GM23338 (cell line): ENCODE measurements at regions not wholly inside any gene's neighbourhood (a gene's known extent, or its start where the extent isn't known, plus 50 kb on each side); places are given as distances from the start of the nearest gene placed in this dataset.

ENCODE experiments used
- ATAC-seq: fragments of 200-7000 bp; cut with Tn5 transposase; 3 replicates; pipeline ENCODE4 v1.9.1; 2020
- DNase-seq: peaks from one replicate; pipeline ENCODE4 v3.0.0-alpha.2; 2015; ENCODE audit warnings: low spot score
- H2AFZ ChIP-seq: fragments of 200-600 bp; sonication (generic); 2 replicates; pipeline ENCODE4 v1.8.0; 2016; ENCODE audit warnings: antibody characterized with exemption, mild to moderate bottlenecking, moderate library complexity
- H3F3A ChIP-seq: fragments of 200-600 bp; sonication (generic); replicated peaks from 2 replicates; pipeline ENCODE4 v1.8.0; 2017; ENCODE audit warnings: antibody characterized with exemption, mixed run types, low read depth
- H3K27ac ChIP-seq: fragments of 200-600 bp; sonication (generic); 2 replicates; pipeline ENCODE4 v1.6.1; 2016; ENCODE audit warnings: low read depth
- H3K27me3 ChIP-seq: fragments of 200-600 bp; sonication (generic); 2 replicates; pipeline ENCODE4 v1.8.0; 2016; ENCODE audit warnings: mild to moderate bottlenecking, mixed run types, moderate library complexity; ENCODE audit not compliant: insufficient read depth
- H3K36me3 ChIP-seq: fragments of 200-600 bp; sonication (generic); 2 replicates; pipeline ENCODE4 v1.8.0; 2016; ENCODE audit warnings: mild to moderate bottlenecking; ENCODE audit not compliant: insufficient read depth
- H3K4me1 ChIP-seq: fragments of 200-600 bp; sonication (generic); 2 replicates; pipeline ENCODE4 v1.8.0; 2016; ENCODE audit warnings: mild to moderate bottlenecking, moderate library complexity; ENCODE audit not compliant: insufficient read depth
- H3K4me2 ChIP-seq: fragments of 200-600 bp; sonication (generic); 2 replicates; pipeline ENCODE4 v1.7.1; 2017; ENCODE audit warnings: mixed run types
- H3K4me3 ChIP-seq: fragments of 200-600 bp; sonication (generic); 2 replicates; pipeline ENCODE4 v1.6.1; 2016; ENCODE audit warnings: mixed run types
- H3K79me2 ChIP-seq: fragments of 200-600 bp; sonication (generic); replicated peaks from 2 replicates; pipeline ENCODE4 v1.8.0; 2017; ENCODE audit warnings: mild to moderate bottlenecking; ENCODE audit not compliant: insufficient read depth
- H3K9me2 ChIP-seq: fragments of 200-600 bp; sonication (generic); 2 replicates; pipeline ENCODE4 v1.8.0; 2017; ENCODE audit not compliant: insufficient read depth
- H4K20me1 ChIP-seq: fragments of 200-600 bp; sonication (generic); replicated peaks from 2 replicates; pipeline ENCODE4 v1.8.0; 2017; ENCODE audit warnings: mild to moderate bottlenecking; ENCODE audit not compliant: insufficient read depth
- H3K27ac Mint-ChIP-seq: 2 replicates; pipeline ENCODE4 v1.8.0; 2020; ENCODE audit warnings: inconsistent platforms, mild to moderate bottlenecking, moderate library complexity, mixed read lengths
- H3K27me3 Mint-ChIP-seq: 3 replicates; pipeline ENCODE4 v1.8.0; 2022; ENCODE audit warnings: low read depth, mild to moderate bottlenecking, moderate library complexity, mixed read lengths, inconsistent platforms; ENCODE audit not compliant: insufficient read depth, poor library complexity
- H3K36me3 Mint-ChIP-seq: 3 replicates; pipeline ENCODE4 v1.8.0; 2021; ENCODE audit warnings: low read depth, mild to moderate bottlenecking, inconsistent platforms, moderate library complexity, mixed read lengths
- H3K4me1 Mint-ChIP-seq: 3 replicates; pipeline ENCODE4 v1.8.0; 2020; ENCODE audit warnings: mild to moderate bottlenecking, inconsistent platforms, mixed read lengths
- H3K4me3 Mint-ChIP-seq: 3 replicates; pipeline ENCODE4 v1.8.0; 2021; ENCODE audit warnings: moderate library complexity, mild to moderate bottlenecking, inconsistent platforms, mixed read lengths
- H3K9me3 Mint-ChIP-seq: 3 replicates; pipeline ENCODE4 v1.8.0; 2020; ENCODE audit warnings: moderate library complexity, mild to moderate bottlenecking, inconsistent platforms, mixed read lengths
- CREB1 ChIP-seq: fragments of 250-450 bp; sonication (Bioruptor Pico); IDR thresholded peaks from 2 replicates; pipeline ENCODE4 v1.5.0; 2020; ENCODE audit warnings: low read depth, mild to moderate bottlenecking, moderate library complexity
- EZH2 ChIP-seq: fragments of 200-600 bp; sonication (generic); IDR thresholded peaks from one replicate; pipeline ENCODE4 v1.8.0; 2017; ENCODE audit warnings: antibody characterized with exemption, mild to moderate bottlenecking, low read depth; ENCODE audit not compliant: unreplicated experiment
- EZH2phosphoT487 ChIP-seq: fragments of 200-600 bp; sonication (generic); IDR thresholded peaks from one replicate; pipeline ENCODE4 v1.8.1; 2018; ENCODE audit warnings: antibody characterized with exemption; ENCODE audit not compliant: unreplicated experiment
- JUNB ChIP-seq: IDR thresholded peaks from one replicate; pipeline ENCODE4 v1.6.1; 2016; ENCODE audit warnings: antibody characterized with exemption; ENCODE audit not compliant: unreplicated experiment
- NANOG ChIP-seq: IDR thresholded peaks from 2 replicates; pipeline ENCODE4 v1.6.1; 2016; ENCODE audit warnings: antibody characterized with exemption, borderline replicate concordance
- POLR2AphosphoS5 ChIP-seq: IDR thresholded peaks from 2 replicates; pipeline ENCODE4 v1.6.1; 2016; ENCODE audit warnings: antibody characterized with exemption, low read depth
- STAT1 ChIP-seq: IDR thresholded peaks from one replicate; pipeline ENCODE4 v1.6.1; 2016; ENCODE audit warnings: antibody characterized with exemption; ENCODE audit not compliant: unreplicated experiment
- ZNF114 ChIP-seq: fragments of 250-450 bp; sonication (Bioruptor Pico); IDR thresholded peaks from 2 replicates; pipeline ENCODE4 v1.5.0; 2020; ENCODE audit warnings: mild to moderate bottlenecking, moderate library complexity
- ZNF331 ChIP-seq: fragments of 250-450 bp; sonication (Bioruptor Pico); IDR thresholded peaks from 2 replicates; pipeline ENCODE4 v1.5.0; 2020; ENCODE audit warnings: low read depth, mild to moderate bottlenecking, moderate library complexity
- TF ChIP-seq, protein P1 (sequence below), 2 experiments: fragments of 200-600 bp in 1 of 2; sonication (generic) in 1 of 2; conservative IDR thresholded peaks; 2 replicates each; pipeline versions ENCODE4 v1.5.1 to v1.6.1; 2016 to 2017; ENCODE audit warnings: antibody characterized with exemption in 2 of 2, low read depth in 2 of 2, mild to moderate bottlenecking in 2 of 2, moderate library complexity in 1 of 2
- TF ChIP-seq, protein P2 (sequence below): IDR thresholded peaks from 2 replicates; pipeline ENCODE4 v1.6.1; 2016; ENCODE audit warnings: antibody characterized with exemption
- TF ChIP-seq, protein P3 (sequence below): fragments of 250-450 bp; sonication (Bioruptor Pico); IDR thresholded peaks from 2 replicates; pipeline ENCODE4 v1.5.0; 2020; ENCODE audit warnings: mild to moderate bottlenecking, moderate library complexity
- TF ChIP-seq, protein P4 (sequence below): IDR thresholded peaks from one replicate; pipeline ENCODE4 v1.6.1; 2018; ENCODE audit warnings: antibody characterized with exemption; ENCODE audit not compliant: unreplicated experiment

DNA sequence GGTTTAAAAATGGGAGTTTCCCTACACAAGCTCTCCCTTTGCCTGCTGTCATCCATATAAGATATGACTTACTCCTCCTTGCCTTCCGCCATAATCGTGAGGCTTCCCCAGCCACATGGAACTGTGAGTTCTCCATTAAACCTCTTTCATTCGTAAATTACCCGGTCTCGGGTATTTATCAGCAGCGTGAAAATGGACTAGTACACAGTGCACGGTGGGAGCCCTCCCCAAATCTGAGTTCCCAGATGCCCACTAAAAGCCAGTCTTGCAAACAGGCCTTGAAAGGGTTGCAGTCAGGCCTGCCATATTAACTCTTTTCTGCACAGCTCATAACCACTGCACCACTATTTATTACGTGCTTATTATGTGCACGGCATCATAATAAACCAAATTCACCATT lies 400.9 kb downstream of the PRDM2 start:
- Histone ChIP-seq H3K9me2 (peaks cover 7% of the 10 kb centered on the region; the same call in 1 of the 2 replicates), H2AFZ (no peak overlapping the region), H4K20me1 (no peaks in the 10 kb centered on the region), H3K4me3 (no peak overlapping the region), H3K4me1 (peaks cover 8% of the 10 kb centered on the region; the same call in 1 of the 2 replicates), H3K27ac (no peak overlapping the region), H3F3A (no peaks in the 10 kb centered on the region), H3K36me3 (no peaks in the 10 kb centered on the region), H3K79me2 (no peaks in the 10 kb centered on the region), H3K4me2 (no peak overlapping the region), H3K27me3 (no peaks in the 10 kb centered on the region)
- TF ChIP-seq, protein P1, sequence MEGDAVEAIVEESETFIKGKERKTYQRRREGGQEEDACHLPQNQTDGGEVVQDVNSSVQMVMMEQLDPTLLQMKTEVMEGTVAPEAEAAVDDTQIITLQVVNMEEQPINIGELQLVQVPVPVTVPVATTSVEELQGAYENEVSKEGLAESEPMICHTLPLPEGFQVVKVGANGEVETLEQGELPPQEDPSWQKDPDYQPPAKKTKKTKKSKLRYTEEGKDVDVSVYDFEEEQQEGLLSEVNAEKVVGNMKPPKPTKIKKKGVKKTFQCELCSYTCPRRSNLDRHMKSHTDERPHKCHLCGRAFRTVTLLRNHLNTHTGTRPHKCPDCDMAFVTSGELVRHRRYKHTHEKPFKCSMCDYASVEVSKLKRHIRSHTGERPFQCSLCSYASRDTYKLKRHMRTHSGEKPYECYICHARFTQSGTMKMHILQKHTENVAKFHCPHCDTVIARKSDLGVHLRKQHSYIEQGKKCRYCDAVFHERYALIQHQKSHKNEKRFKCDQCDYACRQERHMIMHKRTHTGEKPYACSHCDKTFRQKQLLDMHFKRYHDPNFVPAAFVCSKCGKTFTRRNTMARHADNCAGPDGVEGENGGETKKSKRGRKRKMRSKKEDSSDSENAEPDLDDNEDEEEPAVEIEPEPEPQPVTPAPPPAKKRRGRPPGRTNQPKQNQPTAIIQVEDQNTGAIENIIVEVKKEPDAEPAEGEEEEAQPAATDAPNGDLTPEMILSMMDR (conservative IDR thresholded peaks at IDR 0.05; ENCODE audit: low read depth in 2 of 2) = no peak
- TF ChIP-seq POLR2AphosphoS5 (no peak), CREB1 (CRISPR knock-in tag) (no peak), ZNF331 (CRISPR knock-in tag) (no peak), STAT1 (no peak), ZNF114 (CRISPR knock-in tag) (no peak), EZH2 (no peak), JUNB (no peak), EZH2phosphoT487 (no peak), NANOG (no peak)
- TF ChIP-seq, protein P2, sequence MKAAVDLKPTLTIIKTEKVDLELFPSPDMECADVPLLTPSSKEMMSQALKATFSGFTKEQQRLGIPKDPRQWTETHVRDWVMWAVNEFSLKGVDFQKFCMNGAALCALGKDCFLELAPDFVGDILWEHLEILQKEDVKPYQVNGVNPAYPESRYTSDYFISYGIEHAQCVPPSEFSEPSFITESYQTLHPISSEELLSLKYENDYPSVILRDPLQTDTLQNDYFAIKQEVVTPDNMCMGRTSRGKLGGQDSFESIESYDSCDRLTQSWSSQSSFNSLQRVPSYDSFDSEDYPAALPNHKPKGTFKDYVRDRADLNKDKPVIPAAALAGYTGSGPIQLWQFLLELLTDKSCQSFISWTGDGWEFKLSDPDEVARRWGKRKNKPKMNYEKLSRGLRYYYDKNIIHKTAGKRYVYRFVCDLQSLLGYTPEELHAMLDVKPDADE = no peak
- TF ChIP-seq, protein P3, sequence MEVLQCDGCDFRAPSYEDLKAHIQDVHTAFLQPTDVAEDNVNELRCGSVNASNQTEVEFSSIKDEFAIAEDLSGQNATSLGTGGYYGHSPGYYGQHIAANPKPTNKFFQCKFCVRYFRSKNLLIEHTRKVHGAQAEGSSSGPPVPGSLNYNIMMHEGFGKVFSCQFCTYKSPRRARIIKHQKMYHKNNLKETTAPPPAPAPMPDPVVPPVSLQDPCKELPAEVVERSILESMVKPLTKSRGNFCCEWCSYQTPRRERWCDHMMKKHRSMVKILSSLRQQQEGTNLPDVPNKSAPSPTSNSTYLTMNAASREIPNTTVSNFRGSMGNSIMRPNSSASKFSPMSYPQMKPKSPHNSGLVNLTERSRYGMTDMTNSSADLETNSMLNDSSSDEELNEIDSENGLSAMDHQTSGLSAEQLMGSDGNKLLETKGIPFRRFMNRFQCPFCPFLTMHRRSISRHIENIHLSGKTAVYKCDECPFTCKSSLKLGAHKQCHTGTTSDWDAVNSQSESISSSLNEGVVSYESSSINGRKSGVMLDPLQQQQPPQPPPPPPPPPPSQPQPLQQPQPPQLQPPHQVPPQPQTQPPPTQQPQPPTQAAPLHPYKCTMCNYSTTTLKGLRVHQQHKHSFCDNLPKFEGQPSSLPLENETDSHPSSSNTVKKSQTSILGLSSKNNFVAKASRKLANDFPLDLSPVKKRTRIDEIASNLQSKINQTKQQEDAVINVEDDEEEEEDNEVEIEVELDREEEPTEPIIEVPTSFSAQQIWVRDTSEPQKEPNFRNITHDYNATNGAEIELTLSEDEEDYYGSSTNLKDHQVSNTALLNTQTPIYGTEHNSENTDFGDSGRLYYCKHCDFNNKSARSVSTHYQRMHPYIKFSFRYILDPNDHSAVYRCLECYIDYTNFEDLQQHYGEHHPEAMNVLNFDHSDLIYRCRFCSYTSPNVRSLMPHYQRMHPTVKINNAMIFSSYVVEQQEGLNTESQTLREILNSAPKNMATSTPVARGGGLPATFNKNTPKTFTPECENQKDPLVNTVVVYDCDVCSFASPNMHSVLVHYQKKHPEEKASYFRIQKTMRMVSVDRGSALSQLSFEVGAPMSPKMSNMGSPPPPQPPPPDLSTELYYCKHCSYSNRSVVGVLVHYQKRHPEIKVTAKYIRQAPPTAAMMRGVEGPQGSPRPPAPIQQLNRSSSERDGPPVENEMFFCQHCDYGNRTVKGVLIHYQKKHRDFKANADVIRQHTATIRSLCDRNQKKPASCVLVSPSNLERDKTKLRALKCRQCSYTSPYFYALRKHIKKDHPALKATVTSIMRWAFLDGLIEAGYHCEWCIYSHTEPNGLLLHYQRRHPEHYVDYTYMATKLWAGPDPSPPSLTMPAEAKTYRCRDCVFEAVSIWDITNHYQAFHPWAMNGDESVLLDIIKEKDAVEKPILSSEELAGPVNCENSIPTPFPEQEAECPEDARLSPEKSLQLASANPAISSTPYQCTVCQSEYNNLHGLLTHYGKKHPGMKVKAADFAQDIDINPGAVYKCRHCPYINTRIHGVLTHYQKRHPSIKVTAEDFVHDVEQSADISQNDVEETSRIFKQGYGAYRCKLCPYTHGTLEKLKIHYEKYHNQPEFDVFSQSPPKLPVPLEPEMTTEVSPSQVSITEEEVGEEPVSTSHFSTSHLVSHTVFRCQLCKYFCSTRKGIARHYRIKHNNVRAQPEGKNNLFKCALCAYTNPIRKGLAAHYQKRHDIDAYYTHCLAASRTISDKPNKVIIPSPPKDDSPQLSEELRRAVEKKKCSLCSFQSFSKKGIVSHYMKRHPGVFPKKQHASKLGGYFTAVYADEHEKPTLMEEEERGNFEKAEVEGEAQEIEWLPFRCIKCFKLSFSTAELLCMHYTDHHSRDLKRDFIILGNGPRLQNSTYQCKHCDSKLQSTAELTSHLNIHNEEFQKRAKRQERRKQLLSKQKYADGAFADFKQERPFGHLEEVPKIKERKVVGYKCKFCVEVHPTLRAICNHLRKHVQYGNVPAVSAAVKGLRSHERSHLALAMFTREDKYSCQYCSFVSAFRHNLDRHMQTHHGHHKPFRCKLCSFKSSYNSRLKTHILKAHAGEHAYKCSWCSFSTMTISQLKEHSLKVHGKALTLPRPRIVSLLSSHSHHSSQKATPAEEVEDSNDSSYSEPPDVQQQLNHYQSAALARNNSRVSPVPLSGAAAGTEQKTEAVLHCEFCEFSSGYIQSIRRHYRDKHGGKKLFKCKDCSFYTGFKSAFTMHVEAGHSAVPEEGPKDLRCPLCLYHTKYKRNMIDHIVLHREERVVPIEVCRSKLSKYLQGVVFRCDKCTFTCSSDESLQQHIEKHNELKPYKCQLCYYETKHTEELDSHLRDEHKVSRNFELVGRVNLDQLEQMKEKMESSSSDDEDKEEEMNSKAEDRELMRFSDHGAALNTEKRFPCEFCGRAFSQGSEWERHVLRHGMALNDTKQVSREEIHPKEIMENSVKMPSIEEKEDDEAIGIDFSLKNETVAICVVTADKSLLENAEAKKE (CRISPR knock-in tag) = no peak
- TF ChIP-seq, protein P4, sequence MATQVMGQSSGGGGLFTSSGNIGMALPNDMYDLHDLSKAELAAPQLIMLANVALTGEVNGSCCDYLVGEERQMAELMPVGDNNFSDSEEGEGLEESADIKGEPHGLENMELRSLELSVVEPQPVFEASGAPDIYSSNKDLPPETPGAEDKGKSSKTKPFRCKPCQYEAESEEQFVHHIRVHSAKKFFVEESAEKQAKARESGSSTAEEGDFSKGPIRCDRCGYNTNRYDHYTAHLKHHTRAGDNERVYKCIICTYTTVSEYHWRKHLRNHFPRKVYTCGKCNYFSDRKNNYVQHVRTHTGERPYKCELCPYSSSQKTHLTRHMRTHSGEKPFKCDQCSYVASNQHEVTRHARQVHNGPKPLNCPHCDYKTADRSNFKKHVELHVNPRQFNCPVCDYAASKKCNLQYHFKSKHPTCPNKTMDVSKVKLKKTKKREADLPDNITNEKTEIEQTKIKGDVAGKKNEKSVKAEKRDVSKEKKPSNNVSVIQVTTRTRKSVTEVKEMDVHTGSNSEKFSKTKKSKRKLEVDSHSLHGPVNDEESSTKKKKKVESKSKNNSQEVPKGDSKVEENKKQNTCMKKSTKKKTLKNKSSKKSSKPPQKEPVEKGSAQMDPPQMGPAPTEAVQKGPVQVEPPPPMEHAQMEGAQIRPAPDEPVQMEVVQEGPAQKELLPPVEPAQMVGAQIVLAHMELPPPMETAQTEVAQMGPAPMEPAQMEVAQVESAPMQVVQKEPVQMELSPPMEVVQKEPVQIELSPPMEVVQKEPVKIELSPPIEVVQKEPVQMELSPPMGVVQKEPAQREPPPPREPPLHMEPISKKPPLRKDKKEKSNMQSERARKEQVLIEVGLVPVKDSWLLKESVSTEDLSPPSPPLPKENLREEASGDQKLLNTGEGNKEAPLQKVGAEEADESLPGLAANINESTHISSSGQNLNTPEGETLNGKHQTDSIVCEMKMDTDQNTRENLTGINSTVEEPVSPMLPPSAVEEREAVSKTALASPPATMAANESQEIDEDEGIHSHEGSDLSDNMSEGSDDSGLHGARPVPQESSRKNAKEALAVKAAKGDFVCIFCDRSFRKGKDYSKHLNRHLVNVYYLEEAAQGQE = no peak
- peaks cover 3% of the 10 kb centered on the region for H3K27me3 Mint-ChIP-seq
- peaks cover 19% of the 10 kb centered on the region for H3K4me1 Mint-ChIP-seq
- no peak for ATAC-seq
- no peak overlapping the region for H3K4me3 Mint-ChIP-seq
- H3K36me3 Mint-ChIP-seq = no peaks in the 10 kb centered on the region
- no peaks in the 10 kb centered on the region for H3K9me3 Mint-ChIP-seq
- DNase-seq = no peak
- H3K27ac Mint-ChIP-seq = no peak overlapping the region
